GM18519 (cell line): ENCODE measurements at regions not wholly inside any gene's neighbourhood (a gene's known extent, or its start where the extent isn't known, plus 50 kb on each side); places are given as distances from the start of the nearest gene placed in this dataset.

Source experiments
- ATAC-seq: cut with Tn5 transposase; IDR thresholded peaks from one replicate; pipeline ENCODE4 v1.9.1; 2021; ENCODE audit warnings: mild to moderate bottlenecking, moderate library complexity; ENCODE audit not compliant: unreplicated experiment, low FRiP score

GRCh38 chr14:98181241-98181640 lies 1090.8 kb downstream of the BCL11B start:
- ATAC-seq, result no peak

GRCh38 chr14:98181768-98182167 lies 1090.2 kb downstream of the BCL11B start:
- no peak for ATAC-seq

- no peak for ATAC-seq
These were observed 1089.5 kb downstream of the BCL11B start for GRCh38 chr14:98182393-98183055.

GRCh38 chr14:98183556-98183955 lies 1088.4 kb downstream of the BCL11B start:
- no peak for ATAC-seq

DNA sequence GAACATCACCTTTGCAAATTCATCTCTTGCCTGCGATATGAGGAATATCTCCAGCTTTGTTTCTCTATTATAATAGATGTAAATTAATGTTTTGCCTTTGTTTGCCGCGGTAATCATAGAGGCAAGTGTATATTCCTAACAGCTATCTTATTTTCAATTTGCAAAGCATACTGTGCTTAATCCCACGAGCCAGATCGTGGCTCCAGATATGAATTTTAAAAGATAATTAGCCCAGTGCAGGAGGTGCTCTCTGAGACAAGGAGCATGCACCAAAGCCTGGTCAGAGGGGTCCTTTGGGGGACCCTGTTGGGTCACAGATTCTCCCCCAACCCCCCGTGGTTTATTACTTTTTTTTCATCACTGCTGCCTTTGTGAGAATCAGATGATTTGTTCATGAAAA lies 1087.5 kb downstream of the BCL11B start:
- no peak for ATAC-seq

GRCh38 chr14:98185036-98185435 lies 1087.0 kb downstream of the BCL11B start:
- no peak for ATAC-seq

GRCh38 chr14:98186140-98186539 lies 1085.9 kb downstream of the BCL11B start:
- no peak for ATAC-seq

- ATAC-seq, result no peak
These were observed 1084.7 kb downstream of the BCL11B start for GRCh38 chr14:98187281-98187680.

DNA sequence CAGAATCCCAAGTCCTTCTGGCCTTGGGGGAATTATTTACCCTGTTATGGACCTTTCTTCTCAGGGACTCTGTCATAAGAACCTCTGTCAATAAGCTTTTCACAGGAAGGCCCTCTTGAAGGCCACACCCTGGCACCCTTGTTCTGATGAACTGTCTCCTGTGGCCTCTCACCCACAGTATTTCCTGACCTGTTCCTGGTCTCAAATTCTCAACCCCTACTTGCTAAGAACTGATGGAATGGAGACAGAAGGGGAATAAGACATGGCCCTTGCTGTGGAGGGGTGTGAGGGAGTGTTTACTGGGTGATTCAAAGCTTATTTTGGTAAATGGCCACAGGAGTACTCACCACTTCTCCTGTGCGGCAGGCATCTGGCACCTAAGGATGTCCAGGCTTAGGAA lies 1082.9 kb downstream of the BCL11B start:
- ATAC-seq, result no peak

DNA sequence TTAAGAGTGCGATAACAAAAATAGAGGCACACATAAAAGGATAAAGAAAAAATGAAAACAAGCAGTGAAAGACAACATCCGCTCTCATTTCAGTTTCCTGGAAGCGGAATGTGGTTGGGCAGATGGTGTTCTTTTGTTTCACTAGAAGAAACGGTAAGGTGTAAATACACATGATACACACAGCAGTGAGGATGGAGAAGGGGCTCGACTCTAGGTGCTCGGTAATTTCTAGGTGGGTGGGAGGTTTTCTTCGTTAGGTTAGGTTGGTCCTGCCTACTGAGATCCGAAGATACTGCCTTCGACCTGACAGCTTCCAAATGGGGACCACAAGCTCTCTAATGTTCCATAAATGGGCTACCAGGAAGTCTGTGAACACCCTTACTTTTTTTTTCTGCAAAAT lies 1082.5 kb downstream of the BCL11B start:
- ATAC-seq, result no peak

DNA sequence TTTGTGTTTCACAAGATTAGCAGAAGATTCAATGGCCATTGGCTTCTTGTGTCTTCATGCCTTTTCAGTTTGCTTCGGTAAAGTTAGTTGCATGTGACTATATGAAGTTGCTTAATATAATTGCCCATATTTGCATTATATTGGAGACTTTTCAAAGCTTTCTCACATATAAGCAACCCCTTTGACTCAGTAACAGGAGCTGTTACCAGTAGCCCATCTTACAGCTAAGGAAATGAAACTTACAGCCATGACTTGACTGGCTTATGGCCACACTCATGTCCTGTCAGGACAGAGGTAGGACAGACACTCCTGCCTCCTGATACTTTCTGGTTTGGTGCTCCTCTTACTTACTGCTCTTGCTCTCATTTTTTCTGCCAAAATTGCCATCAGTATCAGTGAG lies 1082.1 kb downstream of the BCL11B start:
- ATAC-seq, result no peak

DNA sequence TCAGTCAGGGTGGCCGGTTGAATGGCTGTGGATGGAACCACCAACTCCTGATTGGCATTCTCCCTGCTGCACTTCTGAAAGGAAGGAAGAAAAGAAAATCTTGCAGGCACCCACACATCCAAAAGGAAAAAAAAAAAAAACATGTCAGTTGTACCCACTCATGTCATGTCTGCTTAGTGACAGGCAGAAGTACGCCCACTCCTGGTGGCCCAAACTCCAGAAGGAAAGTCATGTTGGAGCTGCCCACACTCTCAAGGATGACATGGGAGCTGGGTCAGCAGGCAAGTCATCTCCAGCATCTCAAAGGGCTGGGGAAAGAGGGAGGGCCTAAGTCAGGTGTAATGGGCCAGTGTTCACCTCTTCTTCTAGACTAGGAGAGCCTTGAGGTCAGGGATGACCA lies 1079.1 kb downstream of the BCL11B start:
- ATAC-seq, result no peak

DNA sequence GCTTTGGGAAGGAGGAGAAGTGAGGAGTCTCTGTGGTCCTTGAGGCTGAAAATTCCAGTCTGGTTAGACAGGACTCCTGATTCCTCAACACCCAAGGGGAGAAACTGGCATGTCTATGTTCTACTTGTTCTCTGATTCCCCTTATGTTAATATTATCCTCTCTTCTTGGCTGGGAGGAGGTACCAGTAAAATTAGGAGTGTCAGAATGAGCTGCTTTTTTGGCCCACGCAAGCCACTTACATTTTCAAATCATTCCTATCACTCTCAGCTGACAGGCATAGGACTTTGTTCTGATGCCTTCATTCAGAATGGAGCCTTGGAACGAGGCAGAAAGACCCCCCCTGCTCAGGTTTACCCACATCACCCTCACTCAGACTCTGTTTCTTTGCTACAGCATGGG lies 1077.2 kb downstream of the BCL11B start:
- ATAC-seq, result no peak

GRCh38 chr14:98195256-98195655 lies 1076.7 kb downstream of the BCL11B start:
- no peak for ATAC-seq

DNA sequence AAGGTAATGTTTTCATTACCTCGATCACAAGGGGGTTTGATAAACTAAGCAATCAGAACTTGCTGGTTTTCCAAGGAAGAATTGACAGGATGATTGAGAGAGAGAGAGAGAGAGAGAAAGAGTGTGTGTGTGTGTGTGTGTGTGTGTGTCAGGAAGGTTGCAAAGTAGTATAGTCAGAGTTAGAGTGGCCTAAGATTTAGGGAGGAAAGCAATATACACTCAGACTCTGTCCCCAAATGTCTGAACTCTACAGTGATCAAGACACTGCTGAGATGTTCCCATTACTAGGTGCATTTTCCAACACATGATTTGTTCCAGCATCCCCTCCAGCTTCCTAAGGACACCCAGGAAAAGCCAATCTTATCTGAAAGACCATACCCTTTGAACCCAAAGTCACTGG lies 1074.1 kb downstream of the BCL11B start:
- ATAC-seq, result no peak

DNA sequence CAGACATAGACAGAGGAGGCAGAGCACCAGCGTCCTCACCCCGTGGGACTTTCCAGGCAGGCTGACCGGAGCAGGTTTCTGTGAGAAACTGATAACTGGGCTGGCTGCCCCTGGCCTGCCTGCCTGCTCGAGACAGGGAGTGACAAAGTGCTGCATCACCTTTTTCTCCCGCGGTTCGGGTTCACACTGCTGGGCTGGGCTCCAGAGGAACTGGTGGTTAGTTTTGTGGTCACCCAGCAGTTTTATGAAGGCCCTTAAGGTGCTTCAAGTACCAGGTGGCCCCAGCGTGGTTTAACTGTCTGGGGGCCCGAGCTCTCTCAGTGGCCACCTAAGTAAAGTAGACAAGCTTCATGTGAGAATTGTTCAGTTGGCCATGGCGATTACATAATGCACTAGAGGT lies 1073.6 kb downstream of the BCL11B start:
- no peak for ATAC-seq

DNA sequence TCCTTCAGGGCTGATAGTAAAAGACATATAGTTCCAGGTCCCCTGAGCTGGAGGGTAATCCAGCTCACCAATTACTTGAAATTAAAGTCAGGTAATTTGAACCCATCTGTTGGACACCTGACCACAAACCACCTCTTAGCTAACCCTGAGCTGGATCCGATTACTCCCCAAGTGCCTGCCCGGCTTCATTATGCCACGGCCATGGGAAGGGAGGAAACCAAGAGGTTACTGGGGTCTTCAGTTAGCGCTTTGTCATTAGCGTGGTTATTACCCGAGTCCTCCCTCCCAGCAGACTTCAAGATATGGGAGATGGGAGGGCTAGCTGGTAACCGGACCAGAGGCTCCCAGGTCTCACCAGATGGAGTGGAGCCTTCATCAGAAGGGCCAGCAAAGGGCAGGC lies 1071.4 kb downstream of the BCL11B start:
- no peak for ATAC-seq

DNA sequence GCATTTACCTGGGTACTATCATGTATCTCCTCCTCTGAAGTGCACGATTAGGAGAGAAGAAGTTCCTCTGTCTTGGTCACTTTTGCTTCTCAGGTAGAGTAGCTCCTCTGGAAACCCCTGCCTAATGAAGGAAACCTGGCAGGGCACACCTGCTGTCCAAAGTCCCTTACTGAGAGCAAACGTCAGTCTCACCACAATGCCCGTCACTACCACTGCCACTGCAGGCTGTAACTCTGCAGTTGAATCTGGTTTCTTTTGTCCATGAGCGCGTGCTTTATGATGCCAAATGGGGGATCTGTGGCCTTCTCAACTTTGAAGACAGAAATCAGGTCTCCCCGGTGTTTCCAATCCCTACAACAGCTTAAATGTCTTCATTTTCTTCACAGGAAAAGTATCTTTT lies 1068.6 kb downstream of the BCL11B start:
- ATAC-seq, result no peak

GRCh38 chr14:98204139-98204538 lies 1067.9 kb downstream of the BCL11B start:
- no peak for ATAC-seq

DNA sequence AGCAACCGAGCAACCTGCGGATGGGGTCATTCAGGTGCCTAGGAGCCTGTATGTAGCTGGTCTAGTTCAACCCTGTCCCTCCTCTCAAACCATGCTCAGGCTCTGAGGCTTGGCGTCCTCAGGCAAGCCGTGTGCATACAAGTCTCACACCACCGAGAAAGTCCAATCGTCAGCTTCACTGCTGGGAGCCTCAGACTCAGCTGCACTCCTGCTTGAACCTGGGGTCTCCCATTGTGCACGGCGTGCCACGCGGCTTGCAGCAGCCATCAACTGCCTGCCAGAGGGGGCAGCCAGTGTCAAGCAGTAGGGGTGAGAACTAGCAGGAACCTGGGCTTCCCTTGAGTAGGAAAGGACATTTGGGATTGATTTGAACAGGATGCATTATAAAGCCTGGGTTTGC lies 1064.6 kb downstream of the BCL11B start:
- no peak for ATAC-seq

GRCh38 chr14:98208211-98208611 lies 1063.8 kb downstream of the BCL11B start:
- ATAC-seq, result no peak

DNA sequence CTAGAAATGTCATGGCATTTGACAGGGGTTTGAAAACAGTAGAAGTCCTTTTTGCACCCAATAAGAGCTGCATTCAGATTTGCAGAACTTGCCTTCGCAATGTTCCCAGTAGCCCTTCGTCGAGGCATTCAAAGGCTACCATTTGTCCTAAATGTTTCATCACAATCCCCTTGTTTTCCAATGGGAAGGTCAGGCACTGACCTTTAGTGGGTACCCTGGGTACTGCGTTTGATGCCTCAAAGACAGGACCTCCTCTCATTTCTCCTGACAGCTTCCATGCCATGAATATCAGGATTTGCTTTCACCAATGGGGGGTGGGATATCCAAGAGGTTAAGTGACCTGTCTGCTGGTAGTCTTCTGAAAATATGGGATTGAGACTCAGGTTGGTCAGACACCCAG lies 1063.1 kb downstream of the BCL11B start:
- no peak for ATAC-seq

DNA sequence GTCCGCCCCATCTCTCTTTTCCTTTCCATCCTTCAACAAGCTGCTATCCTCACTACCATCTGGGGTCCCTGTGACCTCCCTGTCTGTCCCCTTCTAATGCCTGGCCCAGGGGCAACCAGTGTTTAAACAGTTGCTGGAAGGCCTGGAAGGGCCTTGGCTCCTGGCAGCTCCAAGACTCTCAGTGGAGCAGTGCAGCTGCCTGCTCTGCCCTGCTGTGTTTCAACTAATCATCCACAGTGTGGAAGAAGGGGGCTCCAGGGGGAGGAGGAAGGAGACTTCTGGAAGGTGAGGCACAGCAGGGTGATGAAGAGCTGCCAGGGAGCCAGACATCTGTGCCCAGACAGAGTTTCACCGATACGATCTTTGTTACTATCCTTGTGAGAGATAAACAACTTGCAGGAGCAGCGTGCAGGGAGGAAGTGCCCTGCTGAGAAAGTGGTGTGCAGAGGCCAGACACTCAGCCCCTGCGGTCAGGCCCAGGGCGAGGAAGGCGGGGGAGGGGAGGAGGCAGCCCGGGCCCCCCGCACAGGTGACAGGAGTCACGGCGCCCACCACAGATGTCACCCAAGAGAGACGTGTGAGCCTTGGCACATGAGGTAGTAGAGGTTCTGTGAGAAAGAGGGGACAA lies 1061.8 kb downstream of the BCL11B start:
- ATAC-seq, result no peak
